B cell (primary cell): ENCODE measurements at regions not wholly inside any gene's neighbourhood (a gene's known extent, or its start where the extent isn't known, plus 50 kb on each side); places are given as distances from the start of the nearest gene placed in this dataset.

ENCODE experiments used
- ATAC-seq: fragments of 200-7000 bp; cut with Tn5 transposase; one replicate; pipeline ENCODE4 v1.10.0; 2021; ENCODE audit warnings: low read depth, mild to moderate bottlenecking, moderate number of reproducible peaks, moderate library complexity
- CTCF ChIA-PET: fragments of 350-600 bp; sonication (Branson Sonifier 250); formaldehyde crosslinking; loops from one replicate; lab custom pipeline; 2021; ENCODE audit warnings: antibody characterized with exemption, inconsistent platforms; lab: Charles Lee
- POLR2A ChIA-PET: fragments of 350-600 bp; sonication (Branson Sonifier 250); formaldehyde crosslinking; loops from one replicate; lab custom pipeline; 2021; ENCODE audit warnings: antibody characterized with exemption; lab: Charles Lee
- DNase-seq: peaks from one replicate; pipeline ENCODE4 v3.0.0; 2013
- H2AFZ ChIP-seq: 2 replicates; pipeline ENCODE4 v1.6.1; 2012; ENCODE audit warnings: mild to moderate bottlenecking, low read depth, low read length; ENCODE audit not compliant: insufficient read depth, poor library complexity, severe bottlenecking
- H3K27ac ChIP-seq, 2 donors: 1 replicate in 1 of 2; 2 replicates in 1 of 2; pipeline ENCODE4 v1.5.1; 2012 to 2013; ENCODE audit warnings: low read length in 2 of 2, mild to moderate bottlenecking in 2 of 2, moderate library complexity in 1 of 2
- H3K27me3 ChIP-seq, 4 experiments: fragments of 200-600 bp in 1 of 4; sonication (generic) in 1 of 4; replicated peaks in 1 of 4; 1 replicate in 2 of 4; 2 replicates in 2 of 4; pipeline versions ENCODE4 v1.6.1 to v1.7.0; 2013 to 2016; ENCODE audit warnings: low read length in 3 of 4, mild to moderate bottlenecking in 2 of 4, mixed read lengths in 1 of 4, moderate library complexity in 1 of 4; ENCODE audit not compliant: insufficient read depth in 4 of 4, control insufficient read depth in 3 of 4; ENCODE audit errors: control extremely low read depth in 1 of 4
- H3K36me3 ChIP-seq, 2 experiments: replicated peaks in 1 of 2; 1 replicate in 1 of 2; 2 replicates in 1 of 2; pipeline versions ENCODE4 v1.6.1 to v1.7.1; 2013; ENCODE audit warnings: low read length in 1 of 2; ENCODE audit not compliant: insufficient read depth in 2 of 2, control insufficient read depth in 1 of 2; ENCODE audit errors: control extremely low read depth in 1 of 2, extremely low read depth in 1 of 2
- H3K4me1 ChIP-seq, 2 donors: fragments of 200-600 bp in 1 of 2; sonication (generic) in 1 of 2; 1 replicate in 1 of 2; 2 replicates in 1 of 2; pipeline versions ENCODE4 v1.5.1 to v1.6.1; 2013 to 2017; ENCODE audit warnings: low read length in 2 of 2; ENCODE audit not compliant: control insufficient read depth in 2 of 2, insufficient read depth in 2 of 2
- H3K4me2 ChIP-seq: replicated peaks from 2 replicates; pipeline ENCODE3; 2012; ENCODE audit warnings: mild to moderate bottlenecking, low read depth, low read length; ENCODE audit not compliant: poor library complexity, severe bottlenecking
- H3K4me3 ChIP-seq, 5 experiments: fragments of 200-600 bp in 1 of 5; sonication (generic) in 1 of 5; 1 replicate in 3 of 5; 2 replicates in 2 of 5; pipeline versions ENCODE4 v1.5.1 to v1.7.0; 2011 to 2016; ENCODE audit warnings: low read length in 4 of 5, mild to moderate bottlenecking in 4 of 5, low read depth in 2 of 5, control low read depth in 1 of 5, moderate library complexity in 1 of 5; ENCODE audit not compliant: insufficient read depth in 1 of 5; ENCODE audit errors: control extremely low read depth in 1 of 5, extremely low read depth in 1 of 5
- H3K79me2 ChIP-seq: fragments of 200-600 bp; sonication (generic); one replicate; pipeline ENCODE4 v1.6.0; 2016; ENCODE audit warnings: low read length; ENCODE audit not compliant: control insufficient read depth, insufficient read depth
- H3K9ac ChIP-seq: fragments of 200-600 bp; sonication (generic); 2 replicates; pipeline ENCODE4 v1.6.1; 2017; ENCODE audit warnings: mild to moderate bottlenecking, low read length, moderate library complexity
- H3K9me3 ChIP-seq, 3 donors: one replicate each; pipeline versions ENCODE4 v1.6.1 to v1.7.1; 2013; ENCODE audit warnings: low read length in 2 of 3; ENCODE audit not compliant: control insufficient read depth in 2 of 3, insufficient read depth in 1 of 3; ENCODE audit errors: control extremely low read depth in 1 of 3
- H4K20me1 ChIP-seq: 2 replicates; pipeline ENCODE4 v1.6.0; 2012; ENCODE audit warnings: mild to moderate bottlenecking, low read length; ENCODE audit not compliant: insufficient read depth, control insufficient read depth, poor library complexity, severe bottlenecking
- H3K27ac Mint-ChIP-seq: one replicate; pipeline ENCODE4 v1.8.0; 2021; ENCODE audit warnings: mixed read lengths
- H3K27me3 Mint-ChIP-seq: one replicate; pipeline ENCODE4 v1.8.0; 2021; ENCODE audit warnings: mixed read lengths
- H3K4me1 Mint-ChIP-seq: one replicate; pipeline ENCODE4 v1.8.0; 2021; ENCODE audit warnings: mixed read lengths
- H3K4me3 Mint-ChIP-seq: one replicate; pipeline ENCODE4 v1.8.0; 2021; ENCODE audit warnings: mixed read lengths
- H3K9me3 Mint-ChIP-seq: one replicate; pipeline ENCODE4 v1.8.0; 2022; ENCODE audit warnings: mixed read lengths; ENCODE audit not compliant: insufficient read depth
- EZH2 ChIP-seq: IDR thresholded peaks from 2 replicates; pipeline ENCODE4 v1.6.1; 2012; ENCODE audit warnings: borderline replicate concordance, low read depth, mild to moderate bottlenecking, moderate library complexity, low read length; ENCODE audit not compliant: insufficient read depth, poor library complexity, severe bottlenecking
- WGBS: methylation state at CpG from one replicate; pipeline ENCODE4 v1.1.5; 2013; ENCODE audit warnings: missing lambda C conversion rate; ENCODE audit not compliant: insufficient coverage; 5-methylcytosine and 5-hydroxymethylcytosine counted together
- intact Hi-C: fragments of 100-400 bp; cut with micrococcal nuclease; formaldehyde crosslinking; loops from one replicate; pipeline ENCODE4 v1.10.0; 2022
- TF ChIP-seq, protein P1 (sequence below): fragments of 200-600 bp; IDR thresholded peaks from one replicate; pipeline ENCODE4 v1.8.0; 2022; ENCODE audit warnings: antibody characterized with exemption, mild to moderate bottlenecking

DNA sequence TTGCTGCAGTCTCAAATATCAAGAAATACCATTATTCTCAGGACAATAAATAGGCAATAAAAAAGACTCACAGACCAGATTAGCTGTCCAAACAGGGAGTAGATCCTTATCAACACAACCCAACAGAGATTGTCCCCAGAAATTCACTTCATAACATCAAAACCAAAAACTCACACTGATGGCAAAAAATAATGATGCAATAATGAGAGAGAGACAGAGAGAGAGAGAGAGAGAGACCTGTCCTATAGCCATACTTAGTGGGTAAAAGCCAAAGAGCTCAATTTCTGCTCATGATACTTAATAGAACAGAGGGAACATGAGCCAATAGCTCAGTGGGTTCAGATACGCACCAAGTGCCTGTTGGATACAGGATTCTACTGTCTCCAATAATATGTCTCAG lies 244.5 kb downstream of the FAM72C start:
- Histone ChIP-seq H3K9me3 (no peaks in the 10 kb centered on the region), H3K4me3 (no peak overlapping the region), H3K79me2 (no peaks in the 10 kb centered on the region), H4K20me1 (no peaks in the 10 kb centered on the region), H3K4me2 (no peak overlapping the region), H2AFZ (no peak overlapping the region), H3K4me1 (no peaks in the 10 kb centered on the region), H3K9ac (no peak overlapping the region), H3K36me3 (no peaks in the 10 kb centered on the region), H3K27ac (no peak overlapping the region), H3K27me3 (peaks cover 0 to 8% (median 3%) of the 10 kb centered on the region in 4 experiments)
- Mint-ChIP-seq H3K27me3 (peaks cover 32% of the 10 kb centered on the region), H3K9me3 (no peaks in the 10 kb centered on the region), H3K27ac (no peak overlapping the region), H3K4me3 (no peak overlapping the region), H3K4me1 (no peaks in the 10 kb centered on the region)
- ATAC-seq: no peak
- CTCF ChIA-PET: no interaction called here
- WGBS: no CpG with 5 or more reads among the region's 1 CpG
- POLR2A ChIA-PET: no interaction called here
- intact Hi-C loops: no loop called here
- no peak for DNase-seq
- TF ChIP-seq EZH2: no peak
- TF ChIP-seq, protein P1, sequence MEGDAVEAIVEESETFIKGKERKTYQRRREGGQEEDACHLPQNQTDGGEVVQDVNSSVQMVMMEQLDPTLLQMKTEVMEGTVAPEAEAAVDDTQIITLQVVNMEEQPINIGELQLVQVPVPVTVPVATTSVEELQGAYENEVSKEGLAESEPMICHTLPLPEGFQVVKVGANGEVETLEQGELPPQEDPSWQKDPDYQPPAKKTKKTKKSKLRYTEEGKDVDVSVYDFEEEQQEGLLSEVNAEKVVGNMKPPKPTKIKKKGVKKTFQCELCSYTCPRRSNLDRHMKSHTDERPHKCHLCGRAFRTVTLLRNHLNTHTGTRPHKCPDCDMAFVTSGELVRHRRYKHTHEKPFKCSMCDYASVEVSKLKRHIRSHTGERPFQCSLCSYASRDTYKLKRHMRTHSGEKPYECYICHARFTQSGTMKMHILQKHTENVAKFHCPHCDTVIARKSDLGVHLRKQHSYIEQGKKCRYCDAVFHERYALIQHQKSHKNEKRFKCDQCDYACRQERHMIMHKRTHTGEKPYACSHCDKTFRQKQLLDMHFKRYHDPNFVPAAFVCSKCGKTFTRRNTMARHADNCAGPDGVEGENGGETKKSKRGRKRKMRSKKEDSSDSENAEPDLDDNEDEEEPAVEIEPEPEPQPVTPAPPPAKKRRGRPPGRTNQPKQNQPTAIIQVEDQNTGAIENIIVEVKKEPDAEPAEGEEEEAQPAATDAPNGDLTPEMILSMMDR: no peak

DNA sequence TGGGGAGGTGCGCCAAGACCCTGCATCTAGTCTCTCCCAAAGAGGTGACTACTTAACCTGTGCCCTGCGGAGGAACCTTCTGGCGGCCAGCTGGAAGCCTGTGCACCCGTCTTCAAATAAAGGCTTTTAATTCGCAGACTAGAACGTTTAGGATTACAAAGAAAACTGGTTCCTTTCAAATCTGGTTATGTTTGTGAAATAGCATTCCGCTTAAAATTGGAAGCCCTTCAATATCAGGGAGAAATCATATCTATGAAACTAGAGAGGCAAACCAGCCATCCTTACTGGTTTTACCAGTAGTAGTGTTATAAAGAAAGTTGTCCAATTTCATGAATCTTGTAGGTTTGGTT lies 250.8 kb downstream of the FAM72C start:
- Histone ChIP-seq H3K27ac (no peak overlapping the region), H3K36me3 (no peaks in the 10 kb centered on the region), H4K20me1 (no peaks in the 10 kb centered on the region), H3K4me1 (peaks cover 0 to 5% of the 10 kb centered on the region in 2 donors), H3K9ac (peak overlapping the region; percentile 35), H3K4me3 (peak overlapping the region in 1 of 5 experiments; percentile 18), H3K9me3 (peaks cover 0 to 15% (median 0%) of the 10 kb centered on the region in 3 donors), H2AFZ (no peak overlapping the region), H3K27me3 (peaks cover 0 to 11% (median 1%) of the 10 kb centered on the region in 4 experiments), H3K4me2 (peak overlapping the region; percentile 9), H3K79me2 (no peaks in the 10 kb centered on the region)
- ChIA-PET POLR2A (no interaction called here), CTCF (interaction anchor here (1.1 kb wide), 1 partner anchor 11 kb away, joined by 4 read pairs; no protein-coding TSS in a partner anchor)
- DNase-seq: no peak
- H3K9me3 Mint-ChIP-seq: no peaks in the 10 kb centered on the region
- H3K27ac Mint-ChIP-seq: no peak overlapping the region
- peak overlapping the region; percentile 62 for H3K4me3 Mint-ChIP-seq
- no peak for TF ChIP-seq EZH2
- TF ChIP-seq, protein P1: no peak
- intact Hi-C loops: no loop called here
- peaks cover 49% of the 10 kb centered on the region for H3K27me3 Mint-ChIP-seq
- 0% methylated on average over 2 of the region's 7 CpGs for WGBS
- no peak for ATAC-seq
- H3K4me1 Mint-ChIP-seq: peaks cover 3% of the 10 kb centered on the region
